ENCODE measurements at regions not wholly inside any gene's neighbourhood (a gene's known extent, or its start where the extent isn't known, plus 50 kb on each side); places are given as distances from the start of the nearest gene placed in this dataset.

DNA sequence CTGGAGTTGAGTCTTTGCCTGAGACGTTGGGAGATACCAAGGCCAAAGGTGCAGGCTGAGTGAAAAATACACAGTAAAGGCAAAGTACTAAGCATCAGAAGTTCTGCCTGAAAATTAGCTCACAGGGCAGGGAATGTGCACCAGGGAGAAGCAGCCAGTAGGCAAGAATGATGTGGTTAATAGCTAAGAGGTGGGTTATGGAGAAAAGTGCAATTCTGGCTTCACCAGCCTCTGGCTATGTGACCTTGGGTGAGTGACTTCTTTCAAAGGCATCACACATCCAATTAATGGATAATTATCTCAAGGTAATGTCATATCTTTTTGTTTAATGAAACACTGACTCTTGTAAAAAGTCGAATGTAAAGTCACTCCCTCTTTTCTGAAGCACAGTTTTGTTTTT is 230.7 kb upstream of the FGGY start:
- intact Hi-C loops (cut with DNase I; ENCODE audit: low total_unique reads): no loop called here

DNA sequence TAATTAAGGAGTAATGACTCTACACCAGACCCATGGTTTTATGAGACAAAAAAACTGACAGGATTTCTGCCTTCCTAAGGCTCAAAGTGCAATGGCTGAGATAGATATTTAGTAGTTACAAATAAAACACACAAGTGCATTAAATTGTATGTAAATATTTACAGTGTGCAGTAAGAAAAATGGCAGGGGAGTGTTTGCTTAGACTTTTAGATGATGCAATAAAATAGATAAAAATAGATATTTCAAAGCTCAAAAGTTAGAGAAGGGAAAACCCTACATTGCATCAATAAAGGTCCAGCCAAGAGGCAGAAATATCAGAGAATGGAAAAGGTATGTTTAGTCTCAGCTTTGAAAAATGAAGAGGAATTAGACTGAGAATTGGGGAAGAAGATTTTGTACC is 226.3 kb upstream of the FGGY start:
- intact Hi-C loops (cut with DNase I; ENCODE audit: low total_unique reads): no loop called here
- DNase-seq (ENCODE audit: low spot score in 2 of 2): no peak
- H3K4me3 ChIP-seq (ENCODE audit: low read depth, poor library complexity, severe bottlenecking): no peak overlapping the region
- TF ChIP-seq, protein P1, sequence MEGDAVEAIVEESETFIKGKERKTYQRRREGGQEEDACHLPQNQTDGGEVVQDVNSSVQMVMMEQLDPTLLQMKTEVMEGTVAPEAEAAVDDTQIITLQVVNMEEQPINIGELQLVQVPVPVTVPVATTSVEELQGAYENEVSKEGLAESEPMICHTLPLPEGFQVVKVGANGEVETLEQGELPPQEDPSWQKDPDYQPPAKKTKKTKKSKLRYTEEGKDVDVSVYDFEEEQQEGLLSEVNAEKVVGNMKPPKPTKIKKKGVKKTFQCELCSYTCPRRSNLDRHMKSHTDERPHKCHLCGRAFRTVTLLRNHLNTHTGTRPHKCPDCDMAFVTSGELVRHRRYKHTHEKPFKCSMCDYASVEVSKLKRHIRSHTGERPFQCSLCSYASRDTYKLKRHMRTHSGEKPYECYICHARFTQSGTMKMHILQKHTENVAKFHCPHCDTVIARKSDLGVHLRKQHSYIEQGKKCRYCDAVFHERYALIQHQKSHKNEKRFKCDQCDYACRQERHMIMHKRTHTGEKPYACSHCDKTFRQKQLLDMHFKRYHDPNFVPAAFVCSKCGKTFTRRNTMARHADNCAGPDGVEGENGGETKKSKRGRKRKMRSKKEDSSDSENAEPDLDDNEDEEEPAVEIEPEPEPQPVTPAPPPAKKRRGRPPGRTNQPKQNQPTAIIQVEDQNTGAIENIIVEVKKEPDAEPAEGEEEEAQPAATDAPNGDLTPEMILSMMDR (IDR thresholded peaks at IDR 0.05): no peak
- TF ChIP-seq POLR2A (IDR thresholded peaks at IDR 0.05): no peak

More for the DNA sequence above, 230.7 kb upstream of the FGGY start:
- TF ChIP-seq, protein P1 (IDR thresholded peaks at IDR 0.05): no peak
- TF ChIP-seq POLR2A (IDR thresholded peaks at IDR 0.05): no peak
- DNase-seq (ENCODE audit: low spot score in 2 of 2): no peak
- WGBS, 2 donors: 70 to 78% methylated on average over 2 of the region's 2 CpGs
- H3K4me3 ChIP-seq (ENCODE audit: low read depth, poor library complexity, severe bottlenecking): no peak overlapping the region

DNA sequence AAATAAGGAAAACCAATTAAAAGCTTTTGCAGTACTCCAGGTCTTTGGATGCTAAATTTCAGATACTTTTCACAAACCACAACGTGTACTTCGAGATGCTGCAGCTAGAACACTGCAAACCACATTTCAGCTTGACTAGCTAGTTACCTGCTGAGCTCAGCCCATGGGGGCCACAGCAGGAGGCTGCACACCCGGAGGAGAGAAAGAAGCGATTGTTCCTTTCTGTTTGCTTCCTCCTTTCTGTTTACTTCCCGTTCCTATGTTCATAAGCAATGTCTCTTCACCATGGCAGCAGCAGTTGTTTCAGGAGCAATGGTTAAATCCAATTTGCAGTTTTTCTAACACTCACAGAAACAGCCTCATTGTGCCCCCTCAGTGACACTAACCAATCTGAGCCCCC is 225.6 kb upstream of the FGGY start:
- DNase-seq (ENCODE audit: low spot score in 2 of 2): no peak
- 65 to 68% methylated on average over 5 of the region's 5 CpGs for WGBS, 2 donors
- intact Hi-C loops (cut with DNase I; ENCODE audit: low total_unique reads): no loop called here
- TF ChIP-seq, protein P1 (IDR thresholded peaks at IDR 0.05): no peak
- TF ChIP-seq POLR2A (IDR thresholded peaks at IDR 0.05): no peak
- H3K4me3 ChIP-seq (ENCODE audit: low read depth, poor library complexity, severe bottlenecking): no peak overlapping the region

DNA sequence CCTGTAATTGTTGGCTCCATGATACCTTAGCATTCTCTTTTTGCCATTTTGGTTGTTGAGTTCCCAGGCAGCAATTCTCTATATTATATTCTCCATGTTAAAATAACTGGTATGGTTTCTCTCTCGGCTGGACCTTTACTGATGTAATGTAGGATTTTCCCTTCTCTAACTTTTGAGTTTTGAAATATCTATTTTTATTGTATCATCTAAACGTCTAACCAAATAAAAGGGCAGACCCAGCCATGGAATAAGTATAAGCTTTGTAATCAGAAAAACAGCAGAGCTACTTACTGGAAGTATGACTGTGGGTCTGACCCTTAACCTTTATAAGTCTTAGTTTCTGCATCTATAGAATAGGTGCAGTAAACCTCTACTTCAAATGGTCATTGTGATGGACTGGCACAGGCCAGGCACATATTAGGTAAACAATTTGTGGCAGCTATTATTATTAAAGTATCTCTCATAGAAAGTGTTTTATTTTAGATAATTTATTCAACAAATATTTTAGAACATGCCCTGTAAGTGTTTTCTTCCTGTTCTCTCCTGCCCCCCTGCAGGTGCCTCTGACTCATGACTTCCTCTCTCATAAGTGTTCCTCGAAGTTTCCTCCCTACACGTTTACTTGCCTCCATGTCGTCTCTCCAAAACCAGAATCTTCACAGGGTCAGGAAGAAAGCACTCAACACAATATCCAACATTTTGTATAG is 224.9 kb upstream of the FGGY start:
- intact Hi-C loops (cut with DNase I; ENCODE audit: low total_unique reads): no loop called here
- no peak for TF ChIP-seq POLR2A (IDR thresholded peaks at IDR 0.05)
- TF ChIP-seq, protein P1 (IDR thresholded peaks at IDR 0.05): no peak
- no peak for DNase-seq (ENCODE audit: low spot score in 2 of 2)
- WGBS, 2 donors: 50 to 61% methylated on average over 5 of the region's 5 CpGs
- H3K4me3 ChIP-seq (ENCODE audit: low read depth, poor library complexity, severe bottlenecking): no peak overlapping the region

DNA sequence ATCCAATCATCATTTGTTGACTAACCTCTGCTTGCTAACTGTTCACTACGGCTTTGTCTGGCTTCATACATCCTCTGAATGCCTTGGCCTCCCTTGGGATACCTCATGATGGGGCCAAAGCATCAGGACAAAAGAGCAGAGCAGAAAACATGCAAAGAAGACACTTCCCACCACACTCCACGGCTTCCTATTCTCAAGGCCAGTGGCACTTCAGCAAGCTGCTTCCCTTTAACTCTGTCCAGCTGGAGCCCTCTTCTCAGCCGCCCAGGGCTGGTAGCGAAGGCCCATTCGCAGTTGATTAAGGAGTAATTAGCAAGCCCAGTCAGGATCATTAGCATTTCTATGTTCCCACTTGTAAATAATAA is 224.3 kb upstream of the FGGY start:
- H3K4me3 ChIP-seq (ENCODE audit: low read depth, poor library complexity, severe bottlenecking): no peak overlapping the region
- TF ChIP-seq, protein P1 (IDR thresholded peaks at IDR 0.05): no peak
- no peak for TF ChIP-seq POLR2A (IDR thresholded peaks at IDR 0.05)
- no peak for DNase-seq (ENCODE audit: low spot score in 2 of 2)
- intact Hi-C loops (cut with DNase I; ENCODE audit: low total_unique reads): no loop called here
- WGBS, 2 donors: 86 to 87% methylated on average over 5 of the region's 5 CpGs

DNA sequence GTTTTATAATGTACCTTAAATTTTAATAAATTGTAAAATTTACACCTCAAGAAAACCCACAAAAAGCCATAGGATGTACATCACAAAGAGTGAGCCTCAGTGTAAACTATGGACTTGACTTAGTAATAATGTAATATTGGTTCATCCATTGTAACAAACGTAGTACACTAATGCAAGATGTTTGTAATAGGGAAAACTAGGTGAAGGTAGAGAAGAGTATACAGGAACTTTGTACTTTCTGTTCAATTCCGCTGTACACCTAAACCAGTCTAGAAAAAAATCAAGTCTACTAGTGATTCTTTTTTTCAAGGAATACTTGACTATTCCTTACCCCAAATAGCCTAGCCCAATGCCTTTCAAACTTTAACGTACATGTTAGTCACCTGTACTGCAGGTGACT is 222.3 kb upstream of the FGGY start:
- 61 to 94% methylated on average over 3 of the region's 3 CpGs for WGBS, 2 donors
- intact Hi-C loops (cut with DNase I; ENCODE audit: low total_unique reads): no loop called here
- TF ChIP-seq POLR2A (IDR thresholded peaks at IDR 0.05): no peak
- TF ChIP-seq, protein P1 (IDR thresholded peaks at IDR 0.05): no peak

More for the DNA sequence above, 222.3 kb upstream of the FGGY start:
- no peak for DNase-seq (ENCODE audit: low spot score in 2 of 2)
- no peak overlapping the region for H3K4me3 ChIP-seq (ENCODE audit: low read depth, poor library complexity, severe bottlenecking)

Data from lower leg skin (tissue), 4 donors.